HG02885 (cell line): ENCODE measurements at regions not wholly inside any gene's neighbourhood (a gene's known extent, or its start where the extent isn't known, plus 50 kb on each side); places are given as distances from the start of the nearest gene placed in this dataset.

Experiments used
- ATAC-seq: cut with Tn5 transposase; IDR thresholded peaks from one replicate; pipeline ENCODE4 v1.9.1; 2021; ENCODE audit warnings: mild to moderate bottlenecking; ENCODE audit not compliant: unreplicated experiment, poor library complexity

DNA sequence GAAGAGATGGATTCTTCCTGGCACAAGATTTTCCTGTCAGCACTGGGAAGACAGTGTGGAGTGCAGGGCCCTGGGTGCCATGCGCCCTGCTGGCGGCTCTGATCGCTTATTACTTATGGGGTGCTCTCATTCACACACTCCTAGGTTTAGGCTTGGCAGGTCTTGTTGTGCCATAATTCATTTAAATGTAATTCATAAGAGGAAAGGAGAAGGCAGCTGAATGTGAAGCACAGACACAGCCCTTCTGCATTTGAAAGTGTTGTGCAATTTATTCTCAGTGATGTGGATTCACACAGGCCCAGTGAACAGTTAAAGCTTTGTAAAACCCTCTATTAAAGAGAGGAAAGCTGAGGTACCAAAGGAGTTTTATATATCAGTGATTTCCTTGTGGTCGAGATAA is 249.7 kb downstream of the C4orf33 start:
- ATAC-seq = no peak

DNA sequence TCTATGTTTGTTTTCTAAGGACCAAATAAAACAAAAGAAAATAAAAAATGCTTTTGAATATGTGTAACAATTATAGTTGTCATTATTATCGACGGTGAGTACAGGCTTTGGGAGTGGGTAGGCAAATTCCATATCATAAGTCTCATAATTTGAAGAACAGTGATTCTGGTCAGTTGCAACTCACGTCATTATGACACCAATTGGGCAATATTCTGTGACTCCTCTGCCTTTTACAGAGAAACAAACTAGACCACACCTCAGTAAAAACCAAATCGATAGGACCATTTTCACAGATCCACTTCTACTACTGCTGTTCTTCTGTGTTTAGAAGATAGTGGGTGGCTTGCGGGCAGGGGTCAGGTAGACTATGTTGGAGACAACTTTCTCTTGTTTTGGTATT is 250.1 kb downstream of the C4orf33 start:
- no peak for ATAC-seq

DNA sequence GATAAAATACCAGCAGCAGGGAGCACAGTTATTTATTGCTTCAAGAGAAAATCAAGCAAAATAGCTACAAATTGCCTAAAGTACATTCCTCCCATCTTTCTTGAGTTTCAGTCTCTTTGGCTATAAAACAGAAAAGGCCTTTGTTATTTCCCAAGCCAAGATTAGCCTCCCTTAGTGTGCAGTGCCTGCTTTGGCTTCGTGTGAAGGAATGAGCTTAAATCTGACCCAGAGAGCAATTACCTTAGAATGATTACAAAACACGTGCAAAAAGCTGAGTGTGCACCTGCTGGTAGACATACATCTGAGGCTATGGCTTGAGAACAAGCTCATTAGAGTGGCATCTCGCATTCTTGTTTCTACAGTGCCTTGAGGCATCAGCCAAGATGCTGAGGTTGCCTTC is 250.8 kb downstream of the C4orf33 start:
- no peak for ATAC-seq

DNA sequence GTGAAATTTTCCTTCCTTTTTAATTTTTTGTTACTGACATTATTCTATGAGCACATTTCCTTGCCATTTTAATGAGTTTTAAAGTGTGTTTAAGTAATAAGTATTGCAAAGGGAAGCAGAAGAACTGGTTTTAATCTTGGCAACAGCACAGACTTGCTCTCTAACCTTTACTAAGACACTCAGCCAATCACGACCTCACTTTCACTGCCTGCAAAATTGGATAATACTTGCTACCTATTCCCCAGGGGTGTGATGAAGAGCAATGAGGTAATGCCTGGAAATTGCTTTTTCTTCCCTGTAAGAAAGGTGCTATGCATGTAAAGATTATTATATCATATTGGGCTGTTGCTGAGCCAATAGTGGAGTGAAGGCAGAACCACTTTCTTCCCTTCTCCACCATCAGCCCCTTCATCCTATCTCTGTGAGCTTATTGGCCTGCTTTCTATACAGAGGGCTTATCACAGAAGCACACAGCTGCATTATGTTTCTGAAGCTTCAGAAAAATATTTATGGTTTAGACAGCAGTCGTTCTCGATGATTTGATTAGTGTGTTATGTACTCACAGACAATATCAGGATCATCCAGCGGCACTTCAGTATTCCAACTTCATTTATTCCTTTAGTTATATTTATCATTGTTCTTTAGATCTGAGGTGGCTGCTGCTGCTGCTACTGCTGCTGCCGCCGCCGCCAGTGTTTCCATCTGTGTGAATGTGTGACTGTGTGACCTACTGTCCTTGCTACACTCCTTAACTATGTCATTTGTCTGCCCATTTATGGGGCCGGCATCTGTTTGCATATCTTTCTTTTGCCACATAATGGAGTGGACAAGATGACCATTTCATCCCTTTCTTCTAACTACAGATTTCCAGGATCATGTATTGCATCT is 255.1 kb downstream of the C4orf33 start:
- ATAC-seq = no peak

DNA sequence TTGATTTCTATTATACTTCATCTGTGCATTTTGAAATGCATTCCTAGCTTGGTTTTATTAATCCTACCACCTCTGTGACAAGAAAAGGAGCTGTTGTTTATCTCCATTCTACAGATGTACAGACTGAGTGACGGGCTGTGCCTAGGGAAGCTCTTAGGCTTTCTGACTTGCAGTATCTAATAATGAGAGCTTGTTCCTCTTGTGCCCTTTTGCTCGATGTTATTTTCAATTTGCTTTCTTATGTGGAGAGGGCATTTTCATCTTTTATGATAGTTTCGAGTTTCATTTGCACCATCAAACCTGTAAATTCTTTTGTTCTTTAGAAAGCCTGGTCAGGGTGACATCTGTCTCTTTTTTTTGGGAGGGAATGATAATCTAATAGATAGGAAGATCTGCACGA is 256.5 kb downstream of the C4orf33 start:
- no peak for ATAC-seq

DNA sequence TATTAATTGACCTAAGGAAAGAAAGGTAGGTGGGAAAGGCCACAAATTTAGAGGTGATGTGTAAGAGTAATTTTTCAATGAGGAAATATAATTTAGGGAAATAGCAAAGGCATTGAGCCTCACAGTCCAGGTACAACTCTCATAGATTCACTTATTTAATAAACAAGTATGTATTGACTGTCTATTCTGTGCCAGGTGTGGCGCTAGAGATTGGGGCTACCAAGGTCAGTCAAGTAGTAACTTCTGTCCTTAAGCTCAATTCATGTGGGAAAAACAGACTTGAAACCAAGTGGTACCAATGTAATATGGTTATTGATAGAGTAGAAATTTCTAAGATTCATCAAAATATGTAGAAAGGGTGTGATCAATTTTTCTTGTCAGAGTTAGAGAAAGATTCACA is 257.5 kb downstream of the C4orf33 start:
- peak; percentile 53 for ATAC-seq

DNA sequence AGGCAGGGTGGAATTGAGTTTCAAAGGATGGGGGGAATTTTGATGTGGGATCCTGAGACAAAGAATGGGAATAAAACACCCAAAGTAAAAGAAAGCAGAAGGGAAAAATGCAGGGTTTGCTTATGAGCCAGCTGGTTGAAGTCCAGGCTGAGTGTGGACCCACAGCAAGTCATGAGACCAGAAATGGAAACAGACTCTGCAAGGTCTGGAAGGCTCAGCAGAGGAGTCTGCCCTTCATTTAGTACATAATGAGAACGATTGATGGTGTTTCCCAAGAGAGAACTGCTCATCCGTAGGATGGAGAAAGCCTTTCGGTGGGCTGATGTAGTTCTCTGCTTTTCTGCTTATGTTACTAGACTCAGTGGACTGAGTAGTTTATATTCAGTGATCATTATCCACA is 259.1 kb downstream of the C4orf33 start:
- ATAC-seq = no peak

DNA sequence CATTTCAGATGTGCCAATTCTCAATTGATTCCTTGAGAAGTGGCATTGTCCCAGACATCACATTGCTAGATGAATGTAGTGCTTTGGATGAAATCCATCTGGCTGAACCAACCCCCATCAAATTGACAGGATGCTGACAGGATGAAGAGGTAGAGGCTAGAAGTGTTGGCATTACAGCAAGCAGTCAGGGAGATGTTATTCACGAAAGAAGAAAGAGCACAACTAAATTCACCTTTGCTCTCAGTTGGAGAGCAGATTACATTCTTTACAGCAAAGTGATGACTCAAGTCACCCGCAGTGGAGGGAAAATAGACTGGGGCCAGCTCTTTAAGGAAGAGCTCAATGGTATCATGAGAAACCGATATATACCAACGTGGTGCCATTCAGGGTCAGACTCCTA is 259.6 kb downstream of the C4orf33 start:
- ATAC-seq = no peak

DNA sequence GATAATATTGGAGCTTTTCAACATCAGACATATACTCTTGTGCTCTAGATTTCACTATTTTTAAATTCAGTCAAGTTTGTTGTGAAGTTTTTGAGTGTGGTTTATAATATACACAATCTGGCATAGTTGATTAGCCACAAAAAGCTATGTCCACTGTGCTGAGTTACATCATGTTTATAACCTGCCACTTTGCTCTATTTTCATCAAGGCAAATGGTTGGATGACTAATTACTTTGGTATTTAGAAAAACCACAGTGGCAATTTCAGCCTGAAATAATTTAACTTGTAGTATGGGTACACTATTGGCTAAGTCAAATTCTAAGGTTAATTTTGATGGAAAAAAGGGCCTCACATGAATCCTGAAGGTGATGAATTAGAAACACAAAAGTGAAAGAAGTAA is 262.6 kb downstream of the C4orf33 start:
- no peak for ATAC-seq

DNA sequence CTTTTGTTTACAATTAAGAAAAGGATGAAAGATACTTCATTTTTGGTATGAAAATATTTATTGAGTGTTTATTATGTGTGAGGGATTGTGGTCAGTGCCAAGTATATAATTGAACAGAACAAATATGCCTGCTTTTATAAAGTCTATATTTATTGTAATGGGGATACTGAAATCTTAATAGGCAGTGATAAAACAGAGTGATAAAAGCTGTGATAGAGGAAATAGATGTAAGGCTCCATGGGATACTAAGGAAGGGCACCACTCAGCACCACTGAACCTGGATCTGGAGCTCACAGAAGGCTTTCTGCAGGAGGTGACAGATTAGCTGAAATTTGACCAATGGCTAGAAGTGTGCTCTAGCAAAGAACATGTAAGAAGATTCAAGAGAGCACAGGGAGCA is 263.5 kb downstream of the C4orf33 start:
- ATAC-seq = no peak

DNA sequence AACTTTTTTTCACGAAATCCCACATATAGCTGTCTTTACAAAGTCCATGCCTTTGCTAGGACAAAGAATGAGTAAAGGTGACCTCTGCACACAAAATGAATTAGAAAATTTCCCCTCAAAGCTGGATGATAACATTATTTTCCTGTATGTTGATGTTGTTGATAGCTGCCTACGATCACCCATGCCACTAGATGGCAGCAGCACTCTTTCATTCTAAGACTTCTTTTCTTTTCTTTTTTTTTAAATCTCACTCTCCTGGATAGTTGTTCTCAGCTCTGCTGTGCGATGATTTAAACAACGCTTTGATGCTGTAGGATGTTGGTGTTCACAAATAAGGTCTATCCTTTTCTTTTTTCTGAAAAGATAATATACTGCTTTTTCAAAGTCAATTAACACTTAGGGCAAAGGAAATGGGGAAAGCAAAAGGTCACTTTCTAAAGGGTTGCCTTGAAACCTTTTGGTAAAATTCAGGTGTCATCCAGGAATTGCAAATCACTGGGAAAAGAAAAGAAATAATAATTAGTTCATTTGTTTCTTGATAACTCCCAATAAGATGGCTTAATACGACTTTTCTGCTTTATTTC is 266.8 kb downstream of the C4orf33 start:
- peak; percentile 89 for ATAC-seq

DNA sequence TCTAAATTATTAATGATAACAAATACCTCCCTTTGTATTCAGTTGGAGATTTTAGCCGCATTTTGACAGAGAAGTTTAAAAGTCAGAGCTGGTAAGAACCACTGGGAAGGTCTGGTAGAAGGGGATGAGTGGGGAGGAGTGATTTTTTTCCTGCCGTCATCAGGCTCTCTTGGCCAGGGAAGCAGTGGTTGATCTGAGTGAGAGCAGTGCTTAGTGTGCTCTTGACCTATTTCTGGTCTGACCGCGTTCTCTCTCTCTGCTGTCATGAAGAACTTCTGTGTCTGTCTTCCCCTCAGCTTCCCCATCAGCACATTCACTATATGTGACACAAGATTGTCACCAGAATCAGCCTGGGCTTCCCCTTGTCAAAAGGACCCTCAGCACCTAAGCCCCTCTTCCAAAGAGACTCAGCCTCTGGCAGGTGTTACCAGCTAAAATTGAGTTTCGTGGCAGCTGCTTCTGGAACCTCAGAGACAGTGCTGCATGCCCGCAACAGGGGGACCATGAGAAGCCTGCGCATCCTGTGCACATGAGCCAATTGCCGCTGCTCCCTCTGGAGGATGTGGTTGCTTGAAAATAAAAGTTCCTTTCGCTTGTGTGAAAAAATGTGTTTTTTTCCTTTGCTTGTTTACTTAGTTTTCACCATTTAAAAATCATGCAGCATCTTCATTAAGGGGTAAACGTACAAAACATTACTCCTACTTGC is 268.9 kb downstream of the C4orf33 start:
- no peak for ATAC-seq

DNA sequence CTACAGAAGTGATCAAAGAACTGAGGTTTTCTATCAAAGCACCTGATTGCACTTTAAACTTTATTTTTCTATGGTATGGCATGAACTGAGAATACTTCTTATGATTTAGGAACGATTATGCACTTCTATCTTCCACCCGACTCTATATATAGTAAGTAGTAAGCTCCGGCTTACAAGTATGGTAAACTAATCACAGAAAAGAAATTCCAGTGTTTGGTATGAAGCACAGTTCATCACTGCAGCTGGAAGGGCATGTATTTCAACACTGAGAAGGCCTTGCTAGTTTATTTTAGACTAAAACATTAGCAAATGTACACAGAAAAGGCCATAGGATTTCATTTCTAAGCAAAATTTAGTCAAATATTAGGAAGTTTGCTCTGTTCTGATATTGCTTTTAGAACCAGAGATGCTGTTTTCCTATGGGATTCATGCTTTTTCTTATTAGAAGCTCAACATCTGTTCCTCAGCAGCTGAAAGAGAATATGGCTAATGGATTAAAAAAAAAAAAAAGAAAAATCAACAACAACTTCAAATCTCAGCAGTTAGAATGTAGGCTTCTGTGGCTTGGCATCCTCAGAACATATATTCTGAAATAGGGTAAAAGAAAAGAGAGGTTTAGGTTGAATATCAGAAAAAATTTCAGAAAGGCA is 273.5 kb downstream of the C4orf33 start:
- no peak for ATAC-seq

DNA sequence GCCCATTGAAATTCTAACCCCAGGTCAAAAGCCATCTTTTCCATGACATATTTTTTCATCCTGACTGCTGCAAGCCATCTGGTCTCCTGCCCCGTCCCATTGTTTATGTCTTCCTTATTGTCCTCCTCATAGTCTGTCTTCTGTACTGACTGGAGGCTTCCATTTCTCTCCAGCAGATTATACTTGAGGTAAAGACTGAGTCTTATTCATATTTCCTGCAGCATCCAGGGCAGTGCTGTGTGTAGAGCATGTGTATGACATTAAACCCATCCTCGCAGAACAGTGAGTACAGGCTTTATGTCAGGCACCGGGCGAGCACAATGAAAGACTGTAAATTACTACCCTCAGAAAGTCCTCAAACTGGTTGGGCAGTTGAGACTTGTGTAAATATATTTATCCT is 275.1 kb downstream of the C4orf33 start:
- no peak for ATAC-seq

DNA sequence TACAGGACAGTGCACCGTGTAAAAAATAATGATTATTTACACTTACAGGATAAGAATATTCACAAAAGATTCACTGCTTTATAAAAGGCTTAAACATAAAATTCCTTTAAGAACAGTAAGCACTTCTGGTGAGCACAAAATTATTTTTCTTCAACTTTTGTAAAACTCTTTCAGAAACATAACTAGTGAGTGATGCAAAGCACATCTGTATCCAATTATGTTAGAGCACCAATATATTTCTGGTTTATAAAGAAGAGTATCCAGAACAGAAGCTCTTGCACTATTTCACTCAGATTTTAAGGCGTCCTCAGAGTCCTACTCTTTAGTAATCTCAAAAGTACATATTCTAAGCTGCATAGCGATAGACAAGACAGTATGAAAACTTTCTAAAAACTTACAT is 276.0 kb downstream of the C4orf33 start:
- ATAC-seq = no peak

DNA sequence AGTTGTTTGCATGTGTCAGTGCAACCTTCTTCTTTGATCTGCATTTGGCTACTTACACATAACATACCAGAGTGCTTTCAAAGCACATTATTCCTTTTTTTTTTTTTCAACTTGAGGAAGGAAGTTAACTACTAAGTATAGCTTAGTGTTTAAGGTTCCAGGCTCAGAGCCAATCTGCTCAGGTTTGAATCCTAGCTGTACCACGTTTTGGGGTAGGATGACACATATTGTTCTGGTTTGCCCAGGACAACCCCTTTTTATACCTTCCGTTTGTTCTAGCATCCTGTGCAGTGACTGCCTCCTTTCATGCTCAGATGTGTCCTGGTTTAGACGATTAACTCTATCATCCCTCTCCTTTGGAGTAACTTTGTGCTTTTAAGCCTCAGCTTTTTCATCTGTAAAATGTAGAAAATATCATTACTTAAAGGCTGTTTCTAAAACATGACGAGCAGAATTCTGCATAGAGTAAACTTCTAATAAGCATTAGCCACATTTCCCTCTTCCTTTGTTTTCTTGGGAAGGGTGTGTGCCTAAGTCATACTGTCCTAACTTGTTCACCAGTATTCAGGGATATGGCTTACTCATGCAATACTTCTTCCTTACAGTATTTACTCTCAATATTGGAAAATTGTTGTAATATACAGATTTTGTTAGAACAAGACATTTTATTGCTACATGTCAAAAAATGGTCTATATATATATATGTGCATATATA is 281.3 kb downstream of the C4orf33 start:
- ATAC-seq = no peak

DNA sequence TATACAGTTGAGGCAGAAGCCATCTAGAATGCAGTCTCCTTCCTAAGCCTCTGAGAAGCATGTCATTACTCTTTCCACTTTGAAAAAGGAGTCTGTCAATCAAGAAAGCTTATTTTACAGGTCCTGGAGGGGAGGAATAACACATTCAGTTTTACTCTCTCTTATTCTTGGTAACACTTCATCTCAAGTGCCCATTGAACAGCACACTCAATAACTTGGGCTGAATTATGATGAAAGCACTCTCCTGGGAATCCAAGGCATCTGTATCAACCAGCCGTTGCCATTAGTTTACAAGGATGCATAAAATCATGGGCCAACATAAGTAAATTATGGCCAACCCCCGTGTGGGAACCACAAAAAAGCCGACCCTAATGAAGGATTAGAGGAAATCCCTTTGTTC is 282.4 kb downstream of the C4orf33 start:
- ATAC-seq = no peak

DNA sequence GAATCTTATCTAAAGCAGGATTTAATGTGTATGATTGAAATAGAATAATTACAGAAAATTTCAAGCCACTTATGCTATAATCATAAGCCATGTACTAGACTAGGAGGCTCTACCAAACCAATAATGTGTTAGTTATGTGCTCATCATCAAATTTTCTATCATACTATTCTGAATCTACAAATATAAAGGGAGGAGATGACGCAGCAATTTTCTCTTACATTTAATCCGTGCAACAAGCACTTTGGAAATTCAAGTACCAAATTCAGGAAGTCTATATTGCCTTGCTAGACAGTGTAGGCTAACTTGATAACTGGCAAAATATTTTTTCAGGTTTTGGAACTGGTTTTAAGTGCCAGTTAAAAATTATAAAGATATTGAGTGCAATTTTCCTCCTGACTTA is 283.5 kb downstream of the C4orf33 start:
- ATAC-seq = no peak

DNA sequence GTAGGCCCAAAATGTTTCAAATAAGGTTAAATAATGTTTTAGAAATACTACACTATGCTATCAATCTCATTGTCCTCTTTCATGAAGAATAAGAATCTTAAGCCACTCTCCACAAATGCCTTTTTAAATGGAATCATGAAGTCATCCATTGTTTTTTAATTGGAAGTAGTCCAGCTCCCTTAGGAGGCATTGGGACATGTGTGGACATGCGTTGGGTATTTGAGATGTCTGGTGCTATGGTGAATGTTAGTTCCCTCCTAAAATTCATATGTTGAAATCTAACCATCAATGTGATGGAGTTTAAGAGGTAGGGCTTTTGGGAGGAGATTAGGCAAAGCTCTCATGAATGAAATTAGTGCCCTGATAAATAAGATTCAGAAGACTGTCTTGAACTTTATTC is 289.0 kb downstream of the C4orf33 start:
- no peak for ATAC-seq

DNA sequence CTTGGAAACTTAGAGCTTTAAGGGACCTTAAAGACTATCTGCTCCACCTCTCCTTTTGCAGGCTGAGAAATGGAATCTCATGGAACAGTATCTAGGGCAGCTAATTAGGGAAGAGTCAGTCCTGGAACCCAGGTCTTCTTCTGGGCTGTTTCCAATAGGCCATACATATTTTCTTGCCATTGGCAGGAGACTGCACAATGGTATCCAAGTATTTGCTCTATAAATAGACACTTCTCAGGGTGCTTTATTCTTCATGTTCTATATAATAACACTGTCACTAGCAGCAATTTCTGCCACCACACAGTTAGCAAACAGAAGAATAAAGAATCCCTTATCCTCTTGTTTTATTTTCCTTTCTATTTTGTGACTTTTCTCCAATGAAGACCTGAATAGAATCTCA is 291.7 kb downstream of the C4orf33 start:
- no peak for ATAC-seq
